ENCODE measurements at regions not wholly inside any gene's neighbourhood (a gene's known extent, or its start where the extent isn't known, plus 50 kb on each side); places are given as distances from the start of the nearest gene placed in this dataset.

DNA sequence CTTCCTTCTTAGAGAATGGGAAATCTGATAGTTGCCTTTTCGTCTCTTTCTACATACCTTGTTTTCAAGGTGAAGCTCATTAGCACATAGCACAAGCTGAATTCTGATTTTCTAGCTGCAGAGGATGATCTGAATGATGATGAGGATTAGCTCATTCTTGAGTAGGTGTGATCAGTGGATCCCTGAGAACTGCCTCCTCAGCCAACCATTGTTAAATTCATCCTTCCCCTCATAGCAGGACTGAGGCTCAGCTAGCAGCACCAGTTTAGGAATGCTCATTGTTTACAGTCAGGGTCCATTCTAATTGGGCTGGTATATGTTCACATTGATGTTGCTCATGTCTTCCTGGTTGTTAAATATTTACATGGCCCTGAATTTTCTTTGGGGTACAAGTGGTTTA lies 299.9 kb upstream of the MME start:
- H4K20me1 ChIP-seq (ENCODE audit: insufficient read depth, low read length): no peaks in the 10 kb centered on the region
- no peaks in the 10 kb centered on the region for H3K27me3 ChIP-seq (ENCODE audit: insufficient read depth, low read length)
- TF ChIP-seq, protein P1, sequence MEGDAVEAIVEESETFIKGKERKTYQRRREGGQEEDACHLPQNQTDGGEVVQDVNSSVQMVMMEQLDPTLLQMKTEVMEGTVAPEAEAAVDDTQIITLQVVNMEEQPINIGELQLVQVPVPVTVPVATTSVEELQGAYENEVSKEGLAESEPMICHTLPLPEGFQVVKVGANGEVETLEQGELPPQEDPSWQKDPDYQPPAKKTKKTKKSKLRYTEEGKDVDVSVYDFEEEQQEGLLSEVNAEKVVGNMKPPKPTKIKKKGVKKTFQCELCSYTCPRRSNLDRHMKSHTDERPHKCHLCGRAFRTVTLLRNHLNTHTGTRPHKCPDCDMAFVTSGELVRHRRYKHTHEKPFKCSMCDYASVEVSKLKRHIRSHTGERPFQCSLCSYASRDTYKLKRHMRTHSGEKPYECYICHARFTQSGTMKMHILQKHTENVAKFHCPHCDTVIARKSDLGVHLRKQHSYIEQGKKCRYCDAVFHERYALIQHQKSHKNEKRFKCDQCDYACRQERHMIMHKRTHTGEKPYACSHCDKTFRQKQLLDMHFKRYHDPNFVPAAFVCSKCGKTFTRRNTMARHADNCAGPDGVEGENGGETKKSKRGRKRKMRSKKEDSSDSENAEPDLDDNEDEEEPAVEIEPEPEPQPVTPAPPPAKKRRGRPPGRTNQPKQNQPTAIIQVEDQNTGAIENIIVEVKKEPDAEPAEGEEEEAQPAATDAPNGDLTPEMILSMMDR (IDR thresholded peaks at IDR 0.05; ENCODE audit: extremely low read depth, low read depth, low read length): no peak
- no peaks in the 10 kb centered on the region for H3K79me2 ChIP-seq (ENCODE audit: insufficient read depth, low read length)
- no peaks in the 10 kb centered on the region for H3K4me1 ChIP-seq (ENCODE audit: insufficient read depth, low read length)
- no peak overlapping the region for H3K4me3 ChIP-seq (ENCODE audit: insufficient read depth, low read length)
- H3K36me3 ChIP-seq (ENCODE audit: insufficient read depth, low read length): no peaks in the 10 kb centered on the region
- no peaks in the 10 kb centered on the region for H3K9me3 ChIP-seq (ENCODE audit: low read depth, low read length)
- no peak for DNase-seq (ENCODE audit: insufficient read length, low spot score, missing footprints)
- no peak overlapping the region for H2AFZ ChIP-seq (ENCODE audit: low read length)
- H3K27ac ChIP-seq (ENCODE audit: low read depth, low read length): no peak overlapping the region
- no peak overlapping the region for H3K4me2 ChIP-seq (ENCODE audit: insufficient read depth, low read length)

DNA sequence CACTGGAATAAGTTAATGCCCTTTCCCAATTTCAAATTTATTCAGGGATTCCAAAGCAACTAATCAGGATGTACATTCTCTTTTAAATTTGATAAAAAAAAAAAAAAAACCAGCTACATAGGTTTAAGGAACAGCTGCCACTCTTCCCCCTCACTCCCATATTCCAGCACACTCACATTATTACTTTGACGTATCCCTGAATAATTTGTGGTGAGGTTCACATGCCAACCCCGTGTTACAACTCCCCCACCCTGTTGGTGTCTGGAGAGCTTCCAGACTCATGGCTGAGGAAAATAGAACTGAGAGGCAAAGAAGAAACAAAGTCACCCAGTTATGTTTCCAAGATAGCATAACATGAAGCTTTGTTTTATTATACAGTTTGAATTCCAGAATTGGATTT lies 300.5 kb upstream of the MME start:
- Histone ChIP-seq H3K36me3 (ENCODE audit: insufficient read depth, low read length) (no peaks in the 10 kb centered on the region), H3K4me2 (ENCODE audit: insufficient read depth, low read length) (no peak overlapping the region), H3K9me3 (ENCODE audit: low read depth, low read length) (no peaks in the 10 kb centered on the region), H3K27me3 (ENCODE audit: insufficient read depth, low read length) (no peaks in the 10 kb centered on the region), H4K20me1 (ENCODE audit: insufficient read depth, low read length) (no peaks in the 10 kb centered on the region), H3K27ac (ENCODE audit: low read depth, low read length) (no peak overlapping the region), H3K79me2 (ENCODE audit: insufficient read depth, low read length) (no peaks in the 10 kb centered on the region), H3K4me1 (ENCODE audit: insufficient read depth, low read length) (no peaks in the 10 kb centered on the region), H3K4me3 (ENCODE audit: insufficient read depth, low read length) (no peak overlapping the region), H2AFZ (ENCODE audit: low read length) (no peak overlapping the region)
- peak; percentile 52 for DNase-seq (ENCODE audit: insufficient read length, low spot score, missing footprints)
- TF ChIP-seq, protein P1 (IDR thresholded peaks at IDR 0.05; ENCODE audit: extremely low read depth, low read depth, low read length): no peak

DNA sequence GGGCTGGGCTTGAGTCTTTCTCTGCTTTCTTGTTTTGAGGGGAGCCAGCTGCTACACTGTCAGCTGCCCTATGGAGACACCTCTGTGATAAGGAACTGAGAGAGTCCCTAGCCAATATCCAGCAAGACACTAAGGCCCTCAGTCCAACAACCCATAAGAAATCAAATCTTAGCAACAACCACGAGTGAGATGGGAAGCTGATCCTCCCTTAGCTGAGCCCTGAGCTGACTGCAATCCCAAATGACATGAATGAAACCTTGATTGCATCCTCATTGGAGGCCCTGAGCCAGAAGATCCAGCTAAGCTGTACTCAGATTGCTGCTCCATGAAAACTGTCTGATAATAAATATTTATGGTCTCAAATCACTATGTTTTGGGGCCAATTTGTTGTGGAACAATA lies 302.1 kb upstream of the MME start:
- Histone ChIP-seq H3K9me3 (ENCODE audit: low read depth, low read length) (no peaks in the 10 kb centered on the region), H2AFZ (ENCODE audit: low read length) (no peak overlapping the region), H3K4me3 (ENCODE audit: insufficient read depth, low read length) (no peak overlapping the region), H3K27me3 (ENCODE audit: insufficient read depth, low read length) (no peaks in the 10 kb centered on the region), H3K4me2 (ENCODE audit: insufficient read depth, low read length) (no peak overlapping the region), H3K4me1 (ENCODE audit: insufficient read depth, low read length) (no peaks in the 10 kb centered on the region), H3K36me3 (ENCODE audit: insufficient read depth, low read length) (no peaks in the 10 kb centered on the region), H4K20me1 (ENCODE audit: insufficient read depth, low read length) (no peaks in the 10 kb centered on the region), H3K27ac (ENCODE audit: low read depth, low read length) (no peak overlapping the region), H3K79me2 (ENCODE audit: insufficient read depth, low read length) (no peaks in the 10 kb centered on the region)
- DNase-seq (ENCODE audit: insufficient read length, low spot score, missing footprints): no peak
- TF ChIP-seq, protein P1 (IDR thresholded peaks at IDR 0.05; ENCODE audit: extremely low read depth, low read depth, low read length): no peak

DNA sequence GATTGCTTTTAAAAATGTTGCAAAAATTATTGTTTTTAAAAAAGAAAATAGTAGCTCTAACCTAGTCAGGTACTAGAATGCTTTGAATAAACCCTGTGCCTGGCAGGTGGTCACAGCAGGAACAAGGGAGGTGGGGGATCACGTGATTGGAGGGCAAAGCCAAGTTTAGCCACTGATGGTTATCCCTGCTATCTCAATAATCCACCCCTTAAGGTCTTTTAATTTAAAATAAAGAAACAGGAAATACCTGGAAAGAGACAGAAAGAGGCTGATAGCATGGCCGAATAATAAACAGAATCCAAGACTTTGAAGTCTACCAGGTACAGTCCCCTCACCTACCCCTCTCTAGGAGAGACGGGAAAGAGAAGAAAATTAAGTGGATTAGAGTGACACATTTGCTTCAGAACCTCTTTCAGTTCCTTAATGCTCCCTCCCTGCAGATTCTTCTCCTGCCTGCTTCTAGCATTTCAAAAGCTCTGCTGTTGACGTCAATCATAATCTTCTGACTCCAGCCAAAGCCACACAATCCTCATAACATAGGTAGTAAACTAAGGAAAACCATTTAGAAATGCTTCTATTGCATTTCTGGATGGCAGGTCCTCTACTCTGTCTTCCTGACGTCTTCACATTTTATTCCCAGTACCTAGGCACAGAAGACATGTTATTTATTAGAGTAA lies 303.4 kb upstream of the MME start:
- DNase-seq (ENCODE audit: insufficient read length, low spot score, missing footprints): no peak
- TF ChIP-seq, protein P1 (IDR thresholded peaks at IDR 0.05; ENCODE audit: extremely low read depth, low read depth, low read length): no peak
- Histone ChIP-seq H4K20me1 (ENCODE audit: insufficient read depth, low read length) (no peaks in the 10 kb centered on the region), H3K27me3 (ENCODE audit: insufficient read depth, low read length) (no peaks in the 10 kb centered on the region), H3K4me3 (ENCODE audit: insufficient read depth, low read length) (no peak overlapping the region), H3K36me3 (ENCODE audit: insufficient read depth, low read length) (no peaks in the 10 kb centered on the region), H3K79me2 (ENCODE audit: insufficient read depth, low read length) (no peaks in the 10 kb centered on the region), H3K9me3 (ENCODE audit: low read depth, low read length) (no peaks in the 10 kb centered on the region), H3K4me2 (ENCODE audit: insufficient read depth, low read length) (no peak overlapping the region), H3K4me1 (ENCODE audit: insufficient read depth, low read length) (no peaks in the 10 kb centered on the region), H3K27ac (ENCODE audit: low read depth, low read length) (no peak overlapping the region), H2AFZ (ENCODE audit: low read length) (no peak overlapping the region)
